Subcutaneous abdominal adipose tissue (tissue), 5 donors: ENCODE measurements at regions not wholly inside any gene's neighbourhood (a gene's known extent, or its start where the extent isn't known, plus 50 kb on each side); places are given as distances from the start of the nearest gene placed in this dataset.

Experiments used
- H3K27ac ChIP-seq: one replicate; pipeline ENCODE4 v1.7.0; 2013; ENCODE audit warnings: low read depth, mild to moderate bottlenecking, inconsistent platforms, low read length, moderate library complexity
- H3K27me3 ChIP-seq, 5 donors: one replicate each; pipeline ENCODE4 v1.7.0; 2013; ENCODE audit warnings: low read length in 5 of 5, inconsistent platforms in 1 of 5; ENCODE audit not compliant: control insufficient read depth in 5 of 5, insufficient read depth in 4 of 5
- H3K36me3 ChIP-seq, 5 donors: one replicate each; pipeline ENCODE4 v1.7.0; 2013; ENCODE audit warnings: low read length in 5 of 5; ENCODE audit not compliant: control insufficient read depth in 5 of 5, insufficient read depth in 5 of 5
- H3K4me1 ChIP-seq, 5 donors: one replicate each; pipeline ENCODE4 v1.7.0; 2013; ENCODE audit warnings: low read length in 5 of 5, mild to moderate bottlenecking in 3 of 5, moderate library complexity in 1 of 5; ENCODE audit not compliant: control insufficient read depth in 5 of 5, insufficient read depth in 5 of 5
- H3K4me3 ChIP-seq, 5 donors: one replicate each; pipeline ENCODE4 v1.7.0; 2013; ENCODE audit warnings: low read length in 5 of 5, low read depth in 1 of 5
- H3K9ac ChIP-seq, 5 donors: one replicate each; pipeline ENCODE4 v1.7.0; 2013; ENCODE audit warnings: low read length in 5 of 5, mild to moderate bottlenecking in 4 of 5, moderate library complexity in 3 of 5
- H3K9me3 ChIP-seq, 5 donors: one replicate each; pipeline ENCODE4 v1.7.0; 2013; ENCODE audit warnings: low read length in 5 of 5; ENCODE audit not compliant: control insufficient read depth in 5 of 5
- donor health status: healthy.
- donor health status: healthy.
- donor health status: healthy.
- donor health status: healthy.
- donor health status: healthy.

- H3K4me1 ChIP-seq, result no peaks in the 10 kb centered on the region
- no peaks in the 10 kb centered on the region for H3K9me3 ChIP-seq
- H3K4me3 ChIP-seq, result no peak overlapping the region
- no peak overlapping the region for H3K27ac ChIP-seq
- no peaks in the 10 kb centered on the region for H3K36me3 ChIP-seq
- no peaks in the 10 kb centered on the region for H3K27me3 ChIP-seq
- H3K9ac ChIP-seq, result no peak overlapping the region
Observed at GRCh38 chr3:161737171-161737570, 240.6 kb downstream of the OTOL1 start.

DNA sequence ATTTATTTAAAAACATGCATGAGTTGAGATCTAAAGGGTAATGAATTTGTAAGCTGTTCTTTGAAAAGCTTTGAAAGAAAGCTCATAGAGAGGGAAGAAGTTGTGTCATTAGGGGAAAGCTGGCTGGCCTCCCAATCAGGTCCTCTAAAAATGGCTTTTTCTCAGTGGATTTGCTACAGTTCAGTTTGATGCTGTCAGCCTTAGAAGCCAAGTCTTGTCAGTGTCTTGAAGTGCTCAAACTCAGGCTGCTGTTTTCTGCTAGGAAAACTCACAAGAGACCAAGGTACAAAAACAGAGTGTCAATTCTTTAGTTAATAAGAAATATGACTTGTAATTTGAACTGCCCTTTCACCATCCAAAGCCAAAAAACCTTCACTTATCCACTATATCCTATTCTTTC lies 243.8 kb downstream of the OTOL1 start:
- H3K27me3 ChIP-seq, result no peaks in the 10 kb centered on the region

GRCh38 chr3:161744366-161744765 lies 247.8 kb downstream of the OTOL1 start:
- no peaks in the 10 kb centered on the region for H3K27me3 ChIP-seq
- no peaks in the 10 kb centered on the region for H3K9me3 ChIP-seq
- H3K4me3 ChIP-seq, result no peak overlapping the region
- no peaks in the 10 kb centered on the region for H3K4me1 ChIP-seq
- H3K9ac ChIP-seq, result no peak overlapping the region
- H3K27ac ChIP-seq, result no peak overlapping the region
- H3K36me3 ChIP-seq, result no peaks in the 10 kb centered on the region

More for the DNA sequence above, 243.8 kb downstream of the OTOL1 start:
- Histone ChIP-seq H3K9me3 (no peaks in the 10 kb centered on the region), H3K27ac (no peak overlapping the region), H3K9ac (no peak overlapping the region), H3K4me3 (no peak overlapping the region), H3K36me3 (no peaks in the 10 kb centered on the region), H3K4me1 (no peaks in the 10 kb centered on the region)

GRCh38 chr3:161745741-161746140 lies 249.1 kb downstream of the OTOL1 start:
- no peaks in the 10 kb centered on the region for H3K4me1 ChIP-seq
- no peak overlapping the region for H3K4me3 ChIP-seq
- no peak overlapping the region for H3K27ac ChIP-seq
- H3K27me3 ChIP-seq, result no peaks in the 10 kb centered on the region
- H3K9me3 ChIP-seq, result no peaks in the 10 kb centered on the region
- no peak overlapping the region for H3K9ac ChIP-seq
- no peaks in the 10 kb centered on the region for H3K36me3 ChIP-seq

- Histone ChIP-seq H3K27me3 (no peaks in the 10 kb centered on the region), H3K4me3 (no peak overlapping the region), H3K9ac (no peak overlapping the region), H3K27ac (no peak overlapping the region), H3K9me3 (no peaks in the 10 kb centered on the region), H3K36me3 (no peaks in the 10 kb centered on the region), H3K4me1 (no peaks in the 10 kb centered on the region)
Observed at GRCh38 chr3:161748049-161748448, 251.4 kb downstream of the OTOL1 start.

DNA sequence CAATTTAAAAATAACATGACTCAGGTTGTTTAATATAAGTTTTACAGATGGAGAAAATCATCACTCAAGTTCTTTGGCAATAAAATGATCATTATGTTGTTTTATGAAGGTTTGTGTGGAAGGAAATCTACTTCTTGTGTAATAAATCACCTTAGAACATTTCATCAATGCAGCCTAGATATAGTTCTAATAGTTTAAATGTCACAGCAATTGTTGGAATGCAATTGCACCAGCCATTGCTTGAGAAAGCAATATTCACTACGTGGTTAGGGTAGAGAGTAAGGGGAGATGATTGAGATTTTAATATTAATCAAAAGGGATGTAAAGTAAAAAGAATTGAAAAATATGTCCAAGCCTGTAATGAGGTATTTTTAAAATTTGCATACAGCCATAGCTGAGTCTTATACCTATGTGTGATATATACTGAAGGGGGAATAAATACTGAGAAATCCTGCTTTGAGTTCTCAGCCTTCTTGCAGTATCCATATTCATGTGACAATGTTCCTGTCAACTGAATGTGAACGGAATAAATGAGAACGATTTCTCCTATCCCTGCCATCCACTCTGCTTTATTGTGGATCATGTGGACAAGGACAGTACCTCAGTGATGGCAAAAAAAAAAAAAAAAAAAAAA lies 257.9 kb downstream of the OTOL1 start:
- Histone ChIP-seq H3K36me3 (no peaks in the 10 kb centered on the region), H3K27ac (no peak overlapping the region), H3K9me3 (no peaks in the 10 kb centered on the region), H3K9ac (no peak overlapping the region), H3K4me1 (no peaks in the 10 kb centered on the region), H3K27me3 (no peaks in the 10 kb centered on the region), H3K4me3 (no peak overlapping the region)

- Histone ChIP-seq H3K36me3 (no peaks in the 10 kb centered on the region), H3K9me3 (no peaks in the 10 kb centered on the region), H3K27me3 (no peaks in the 10 kb centered on the region), H3K27ac (no peak overlapping the region), H3K4me3 (no peak overlapping the region), H3K9ac (no peak overlapping the region), H3K4me1 (no peaks in the 10 kb centered on the region)
Observed at GRCh38 chr3:161759444-161759843, 262.8 kb downstream of the OTOL1 start.

- H3K4me3 ChIP-seq, result no peak overlapping the region
Observed at GRCh38 chr3:161766331-161766730, 269.7 kb downstream of the OTOL1 start.

DNA sequence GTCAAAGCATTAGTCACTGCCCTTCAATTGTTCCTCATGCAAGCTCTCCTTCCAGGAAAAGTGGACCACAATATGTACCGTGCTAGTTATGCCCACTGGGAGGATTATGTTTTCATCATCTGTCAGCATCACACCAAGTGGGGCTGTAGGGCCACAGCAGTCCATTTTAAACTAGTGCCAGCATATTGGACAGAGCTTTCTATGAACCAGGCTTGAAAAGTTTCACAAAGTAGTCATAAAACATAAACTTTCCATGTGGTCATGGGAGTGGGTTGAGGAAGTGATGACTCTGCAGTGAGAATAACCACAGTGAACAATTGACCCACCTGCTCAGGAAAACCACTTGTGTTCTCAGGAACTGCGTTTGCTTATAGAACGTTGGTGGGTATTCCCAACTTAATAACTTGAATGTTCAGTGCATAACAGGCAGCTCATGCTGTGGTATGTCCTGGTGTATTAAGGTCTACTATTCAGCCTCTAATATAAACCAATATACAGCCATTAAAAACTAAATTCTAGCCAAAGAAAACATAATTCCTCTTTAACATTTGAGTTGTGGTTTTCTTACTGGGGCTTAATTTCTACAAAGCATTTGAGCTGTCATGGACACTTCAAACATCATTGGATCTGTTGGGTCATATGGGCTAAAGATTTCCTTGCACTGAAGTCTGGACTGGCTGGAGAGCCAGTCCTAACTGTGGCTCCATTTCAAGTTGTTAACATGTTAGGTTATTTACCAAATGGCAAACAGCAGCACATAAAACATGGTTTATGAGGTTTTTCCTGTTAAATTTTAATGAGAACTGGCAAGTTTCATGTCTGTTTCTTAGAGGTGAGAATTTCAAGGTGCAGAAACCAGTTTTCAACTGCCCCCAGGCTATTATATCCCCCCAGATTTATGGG lies 274.1 kb downstream of the OTOL1 start:
- no peaks in the 10 kb centered on the region for H3K4me1 ChIP-seq
- no peak overlapping the region for H3K9ac ChIP-seq
- H3K4me3 ChIP-seq, result no peak overlapping the region
- H3K36me3 ChIP-seq, result no peaks in the 10 kb centered on the region
- H3K27me3 ChIP-seq, result no peaks in the 10 kb centered on the region
- no peak overlapping the region for H3K27ac ChIP-seq
- peaks cover 0 to 3% (median 0%) of the 10 kb centered on the region in 5 donors for H3K9me3 ChIP-seq

More at GRCh38 chr3:161766331-161766730, 269.7 kb downstream of the OTOL1 start:
- H3K9me3 ChIP-seq, result no peaks in the 10 kb centered on the region
- H3K9ac ChIP-seq, result no peak overlapping the region
- no peaks in the 10 kb centered on the region for H3K27me3 ChIP-seq
- H3K27ac ChIP-seq, result no peak overlapping the region
- H3K4me1 ChIP-seq, result no peaks in the 10 kb centered on the region
- no peaks in the 10 kb centered on the region for H3K36me3 ChIP-seq

DNA sequence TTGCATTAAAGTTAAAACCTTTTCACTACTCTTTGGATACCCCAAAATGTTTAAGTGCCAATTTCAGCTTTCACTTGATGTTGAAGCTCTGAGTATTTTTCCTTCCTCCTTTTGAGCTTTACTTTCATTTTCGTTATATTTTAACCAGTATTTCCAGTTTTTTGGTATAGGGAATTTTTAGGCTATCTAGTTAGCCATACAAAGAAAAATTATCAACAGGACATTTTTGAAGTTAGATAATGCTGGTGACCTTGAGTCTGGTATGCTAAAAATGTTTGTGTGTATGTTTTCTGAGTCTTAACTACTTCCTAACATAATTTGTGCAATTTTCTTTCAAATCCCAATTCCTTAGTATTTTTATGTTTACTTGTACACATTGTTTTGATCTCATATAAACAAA lies 284.8 kb downstream of the OTOL1 start:
- Histone ChIP-seq H3K9me3 (peaks cover 0 to 4% (median 0%) of the 10 kb centered on the region in 5 donors), H3K4me1 (no peaks in the 10 kb centered on the region), H3K4me3 (no peak overlapping the region), H3K27ac (no peak overlapping the region), H3K36me3 (no peaks in the 10 kb centered on the region), H3K27me3 (no peaks in the 10 kb centered on the region), H3K9ac (no peak overlapping the region)
